HG03442 (cell line): ENCODE measurements at regions not wholly inside any gene's neighbourhood (a gene's known extent, or its start where the extent isn't known, plus 50 kb on each side); places are given as distances from the start of the nearest gene placed in this dataset.
"Not testable (repeated sequence)": the region's sequence is repeated elsewhere in the genome, so short reads cannot be mapped to it uniquely, and the experiment has no call there.

Source experiments
- ATAC-seq: cut with Tn5 transposase; IDR thresholded peaks from one replicate; pipeline ENCODE4 v1.9.1; 2021; ENCODE audit warnings: mild to moderate bottlenecking, moderate library complexity; ENCODE audit not compliant: unreplicated experiment

DNA sequence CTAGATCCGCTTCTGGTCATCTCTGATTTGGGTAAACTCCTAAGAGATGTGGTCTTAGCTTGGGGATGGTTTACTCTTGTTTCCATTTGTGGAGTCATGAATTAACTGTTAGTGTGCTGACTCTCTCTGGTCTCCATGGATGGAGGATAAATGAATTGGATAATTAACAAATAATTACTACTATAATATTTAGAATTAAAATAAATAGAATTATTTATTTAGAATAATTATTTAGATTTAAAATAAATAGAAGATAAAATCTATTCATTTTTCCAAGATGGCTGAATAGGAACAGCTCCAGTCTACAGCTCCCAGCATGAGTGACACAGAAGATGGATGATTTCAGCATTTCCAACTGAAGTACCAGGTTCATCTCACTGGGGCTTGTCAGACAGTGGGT lies 1587.4 kb upstream of the AGA start:
- no peak for ATAC-seq

DNA sequence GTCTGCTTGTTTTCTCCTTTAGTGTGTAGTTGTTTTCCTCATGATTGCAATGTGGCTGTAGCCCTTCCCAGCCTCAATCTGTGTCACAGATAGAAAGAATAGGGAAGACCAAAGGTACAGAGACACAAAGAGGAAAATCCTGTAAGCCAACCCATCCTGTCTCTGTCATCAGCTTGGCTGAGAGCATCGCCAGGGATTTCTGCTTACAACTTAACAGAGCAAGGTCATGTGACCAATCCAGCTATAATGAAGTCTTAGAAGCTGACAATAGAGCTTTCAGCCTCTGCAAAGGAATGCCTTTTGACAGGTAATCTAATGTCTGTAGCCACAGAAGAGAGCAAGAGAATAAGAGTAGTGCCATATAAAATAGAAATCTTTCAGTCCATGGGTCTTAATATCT lies 1598.0 kb upstream of the AGA start:
- no peak for ATAC-seq

DNA sequence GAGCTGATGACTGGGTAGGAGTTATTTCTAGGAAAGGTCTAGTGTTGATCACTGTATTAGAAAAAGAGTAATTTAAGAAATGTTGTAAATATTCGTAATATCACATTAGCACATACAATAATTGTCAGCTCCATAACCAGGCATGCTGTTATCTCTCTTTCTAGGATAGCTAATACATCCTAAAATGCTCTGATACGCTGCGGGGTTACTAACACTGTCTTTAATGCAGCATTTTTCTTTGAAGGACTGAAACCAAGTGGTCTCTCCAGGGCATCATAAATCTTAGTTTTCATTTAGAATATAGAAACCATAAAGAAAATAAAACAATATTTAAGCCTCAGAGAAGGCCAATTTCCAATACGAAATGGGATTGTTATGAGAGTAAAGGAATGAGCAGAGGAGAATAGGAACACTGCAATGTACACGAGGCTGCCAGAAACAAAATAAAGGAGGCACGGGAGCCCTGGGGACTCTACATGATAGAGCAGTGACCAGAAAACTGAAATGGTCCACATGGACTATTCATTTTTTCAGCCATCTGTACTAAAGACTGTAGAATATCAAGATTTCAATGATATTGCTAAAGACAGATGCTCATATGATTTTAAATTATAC lies 1606.7 kb upstream of the AGA start:
- ATAC-seq = no peak

DNA sequence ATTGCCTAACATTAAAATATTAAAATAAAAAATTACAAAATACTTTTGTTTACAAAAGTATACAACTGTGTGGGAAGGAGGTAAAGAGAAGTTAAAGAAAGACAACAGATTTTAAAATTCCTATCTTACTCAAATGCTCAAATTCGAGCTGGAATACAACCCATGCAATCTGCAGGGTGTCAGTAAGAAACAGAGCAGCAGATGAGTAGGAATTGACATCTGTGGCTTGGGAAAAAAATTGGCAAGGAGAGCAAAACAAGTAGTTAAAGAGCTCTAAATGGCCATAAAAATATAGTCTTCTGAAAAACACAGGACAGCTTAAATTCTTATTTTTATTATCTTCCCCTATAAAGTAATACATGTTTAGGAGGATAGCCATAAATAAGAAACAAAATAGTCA lies 1609.0 kb upstream of the AGA start:
- ATAC-seq = no peak

DNA sequence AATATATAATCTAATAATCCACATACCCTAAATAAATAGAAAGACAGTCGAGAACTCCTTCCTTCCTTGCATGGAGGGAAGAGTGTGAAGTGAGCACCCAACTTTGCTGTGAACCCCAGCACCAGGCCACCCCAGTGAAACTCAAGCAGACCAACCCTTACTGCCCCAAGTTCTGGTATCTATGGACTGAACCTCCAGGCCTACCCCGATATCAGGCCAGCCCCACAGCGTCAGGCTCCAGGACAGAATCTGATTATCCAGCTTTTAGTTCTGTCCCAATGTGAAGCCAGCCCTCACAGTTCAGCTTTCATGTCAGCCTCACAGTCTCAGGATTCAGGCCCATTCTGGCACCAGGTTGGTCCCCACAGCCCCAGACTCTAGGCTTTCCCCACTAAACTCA lies 1617.2 kb upstream of the AGA start:
- no peak for ATAC-seq

DNA sequence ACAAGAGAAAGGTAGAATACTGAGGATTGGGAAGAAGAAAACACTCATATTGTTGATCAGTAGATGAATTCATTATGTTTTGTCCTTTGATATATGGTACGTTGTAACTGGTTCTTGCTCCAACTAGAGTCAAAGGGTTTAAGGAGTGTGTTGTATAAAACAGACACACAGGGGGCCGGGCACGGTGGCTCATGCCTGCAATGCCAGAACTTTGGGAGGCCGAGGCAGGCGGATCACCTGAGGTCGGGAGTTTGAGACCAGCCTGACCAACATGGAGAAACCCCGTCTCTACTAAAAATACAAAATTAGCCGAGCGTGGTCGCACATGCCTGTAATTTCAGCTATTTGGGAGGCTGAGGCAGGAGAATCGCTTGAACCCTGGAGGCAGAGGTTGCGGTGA lies 1624.0 kb upstream of the AGA start:
- not testable (repeated sequence) for ATAC-seq

DNA sequence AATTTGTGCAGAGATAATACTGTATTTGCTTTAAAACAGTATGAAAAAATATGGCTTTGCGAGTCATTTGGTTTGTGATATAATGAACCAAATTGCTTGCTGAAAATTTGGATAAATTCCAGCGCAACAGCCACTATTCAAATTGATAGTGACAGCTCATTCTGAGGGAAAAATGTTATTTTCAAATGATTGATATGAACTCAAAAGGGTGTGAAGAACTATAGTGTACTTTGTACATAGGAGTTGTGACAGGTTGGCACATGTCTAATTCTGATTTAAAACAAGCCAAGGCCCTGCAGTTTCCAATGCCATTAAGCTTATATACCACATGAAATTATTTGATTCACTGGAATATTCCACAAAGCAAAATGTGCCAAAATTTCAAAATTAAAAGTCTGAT lies 1628.9 kb upstream of the AGA start:
- no peak for ATAC-seq

DNA sequence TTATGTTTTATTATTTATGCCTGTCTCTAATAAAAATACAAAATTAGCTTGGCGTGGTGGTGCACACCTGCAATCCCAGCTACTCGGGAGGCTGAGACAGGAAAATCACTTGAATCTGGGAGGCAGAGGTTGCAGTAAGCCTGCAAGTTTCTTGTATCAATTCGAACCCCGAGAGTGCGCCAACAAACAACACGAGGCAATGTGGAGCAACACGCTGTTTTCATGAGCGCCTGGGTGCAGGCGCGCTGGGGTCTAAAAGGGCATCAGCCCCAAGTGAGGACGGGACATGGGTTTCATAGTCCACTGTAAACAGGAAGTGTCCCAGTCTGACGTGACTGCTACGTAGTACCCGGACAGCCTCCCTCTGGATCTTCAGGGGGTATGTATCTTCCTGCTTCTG lies 1634.6 kb upstream of the AGA start:
- no peak for ATAC-seq

DNA sequence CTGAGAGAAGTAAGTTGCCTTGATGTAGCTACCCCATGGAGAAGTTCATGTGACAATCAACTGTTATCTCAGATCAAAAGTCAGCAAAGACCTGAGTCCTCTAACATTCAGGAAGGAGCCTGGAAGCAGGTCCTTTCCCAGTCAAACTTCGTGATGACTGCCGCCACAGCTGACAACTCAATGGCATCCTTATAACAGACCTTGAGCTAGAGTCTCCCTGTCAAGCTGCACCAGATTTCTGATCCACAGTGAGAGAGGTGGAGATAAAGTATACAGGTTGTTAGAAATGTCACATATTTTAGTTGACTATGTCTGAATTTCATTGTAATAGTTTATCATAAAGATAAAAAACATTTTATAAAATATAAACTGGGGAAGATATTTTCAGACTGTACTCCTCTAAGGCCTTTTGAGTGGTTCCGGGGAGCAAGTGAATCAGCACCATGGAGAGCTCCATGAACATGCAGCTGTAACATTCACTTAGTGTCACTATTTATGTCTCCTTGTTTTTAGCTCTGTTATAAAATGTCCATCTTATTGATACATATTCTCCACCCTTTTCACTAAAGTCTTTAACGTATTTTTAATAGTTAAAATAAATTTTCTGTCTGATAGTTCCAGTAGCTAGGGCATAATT lies 1653.5 kb upstream of the AGA start:
- no peak for ATAC-seq

DNA sequence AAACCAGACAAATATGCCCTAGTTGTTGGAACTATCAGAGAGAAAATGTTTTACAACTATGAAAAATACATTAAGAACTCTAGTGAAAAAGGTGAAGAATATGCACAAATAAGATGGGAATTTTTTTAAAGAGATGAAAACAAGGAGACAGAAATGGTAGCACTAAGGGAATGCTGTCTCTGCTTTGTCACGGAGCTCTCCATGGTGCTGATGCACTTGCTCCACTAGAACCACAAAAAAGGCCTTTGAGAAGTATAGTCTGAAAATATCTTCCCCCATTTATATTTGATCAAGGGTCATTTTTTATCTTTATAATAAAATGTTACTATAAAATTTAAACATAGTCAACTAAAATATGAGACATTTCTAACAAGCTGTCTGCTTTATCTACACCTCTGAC lies 1655.5 kb upstream of the AGA start:
- ATAC-seq = no peak

DNA sequence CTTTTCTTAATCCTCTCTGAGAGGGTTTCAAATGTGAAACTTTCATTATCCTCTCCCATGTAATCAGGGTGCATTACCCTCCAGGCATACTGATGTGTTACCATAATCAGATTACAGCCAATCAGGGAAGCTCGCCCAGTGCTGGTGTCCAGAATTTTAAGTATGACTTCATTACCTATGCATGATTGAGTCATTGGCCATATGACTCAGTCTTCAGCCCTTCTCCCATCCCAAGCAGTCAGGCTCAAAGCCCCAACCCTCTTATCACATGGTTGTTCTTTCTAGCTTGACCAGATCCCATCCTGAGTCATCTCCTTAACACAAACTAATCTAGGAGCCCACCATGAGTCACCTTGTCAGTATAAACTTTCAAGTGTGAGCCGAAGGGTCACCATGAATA lies 1668.1 kb upstream of the AGA start:
- ATAC-seq = no peak

DNA sequence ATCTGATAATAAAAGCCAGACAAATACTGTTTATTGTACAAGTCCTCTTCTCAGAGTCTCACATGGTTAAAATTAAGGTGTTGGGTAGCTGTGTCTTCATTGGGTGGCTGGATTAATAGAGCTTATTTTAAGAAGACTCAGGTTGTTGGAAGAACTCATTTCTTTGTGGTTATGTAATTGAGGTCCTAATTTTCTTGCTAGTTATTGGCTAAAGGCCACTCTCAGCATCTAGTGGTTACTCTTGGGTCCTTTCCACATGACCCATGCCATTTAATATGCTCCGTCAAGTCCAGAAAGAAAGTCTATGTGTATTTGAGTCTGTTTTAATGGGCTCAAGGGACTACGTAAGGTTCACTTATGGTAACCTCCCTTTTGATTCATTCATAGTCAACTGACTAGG lies 1668.6 kb upstream of the AGA start:
- ATAC-seq = no peak

DNA sequence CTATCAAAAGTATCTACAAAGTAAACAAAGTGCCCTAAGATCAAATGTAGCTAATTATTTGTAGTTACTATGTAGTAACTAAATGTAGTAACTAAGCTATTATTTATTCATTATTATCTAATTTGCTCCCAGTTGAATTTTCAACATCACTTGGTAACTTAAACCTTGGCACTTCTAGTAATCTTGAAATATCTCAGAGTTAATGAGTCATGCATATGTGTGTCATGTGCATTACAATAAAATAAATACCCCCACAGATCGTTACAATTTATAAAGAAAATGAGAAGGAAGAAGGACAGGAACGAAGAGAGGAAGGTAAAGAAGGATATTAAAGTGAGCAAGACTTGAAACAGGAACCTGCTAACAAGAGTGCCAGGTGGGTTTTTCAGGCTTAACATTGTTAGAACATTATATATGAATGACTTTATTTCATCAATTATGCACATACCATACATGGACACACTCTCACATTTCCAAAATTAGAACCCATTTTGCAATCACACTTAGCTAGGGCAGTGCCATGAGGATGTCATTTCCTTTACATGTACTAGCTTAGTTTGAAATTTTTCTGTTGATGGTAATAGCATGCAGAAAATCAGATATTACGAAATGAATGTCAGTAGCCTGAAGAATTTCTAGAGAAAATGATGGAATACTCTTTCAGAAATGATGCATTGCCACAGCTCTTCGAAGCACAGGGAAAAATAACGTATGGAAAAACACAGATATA lies 1670.4 kb upstream of the AGA start:
- ATAC-seq = no peak

DNA sequence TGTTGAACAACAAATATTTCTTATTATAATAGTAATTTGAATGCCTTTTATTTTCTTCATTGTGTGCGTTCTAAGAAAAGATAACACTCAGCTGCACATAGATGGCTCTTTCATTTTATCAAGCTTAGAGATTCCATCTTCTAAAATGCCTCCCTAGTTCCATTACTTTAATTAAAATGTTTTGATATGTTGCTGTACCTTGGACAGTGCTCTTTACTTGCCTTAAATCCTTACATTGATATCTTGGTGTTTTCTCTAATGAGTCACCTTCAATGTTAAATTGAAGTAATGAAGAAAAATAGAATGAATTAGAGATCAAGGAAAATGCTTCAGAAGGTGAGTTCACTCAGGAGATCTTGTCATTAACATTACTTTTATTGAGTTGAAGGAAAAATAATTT lies 1672.4 kb upstream of the AGA start:
- ATAC-seq = no peak

DNA sequence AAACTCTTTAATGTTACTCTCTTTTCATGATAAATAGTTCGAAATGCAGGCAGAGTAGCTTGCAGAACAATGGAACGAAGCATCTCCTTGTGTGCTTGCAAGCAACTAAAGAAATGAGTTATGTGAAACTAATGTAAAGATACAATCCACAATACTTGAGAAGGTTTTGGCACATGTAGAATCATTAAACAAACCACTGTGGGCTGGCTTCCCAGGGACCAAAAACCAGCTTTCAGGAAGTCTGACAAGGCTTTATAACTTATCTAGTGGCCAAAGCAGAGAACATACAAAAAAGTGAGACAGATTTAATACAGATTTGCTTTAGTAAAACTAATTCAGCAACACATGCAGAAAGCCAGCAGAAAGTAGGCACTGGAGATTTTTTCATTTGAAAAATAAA lies 1673.8 kb upstream of the AGA start:
- no peak for ATAC-seq

DNA sequence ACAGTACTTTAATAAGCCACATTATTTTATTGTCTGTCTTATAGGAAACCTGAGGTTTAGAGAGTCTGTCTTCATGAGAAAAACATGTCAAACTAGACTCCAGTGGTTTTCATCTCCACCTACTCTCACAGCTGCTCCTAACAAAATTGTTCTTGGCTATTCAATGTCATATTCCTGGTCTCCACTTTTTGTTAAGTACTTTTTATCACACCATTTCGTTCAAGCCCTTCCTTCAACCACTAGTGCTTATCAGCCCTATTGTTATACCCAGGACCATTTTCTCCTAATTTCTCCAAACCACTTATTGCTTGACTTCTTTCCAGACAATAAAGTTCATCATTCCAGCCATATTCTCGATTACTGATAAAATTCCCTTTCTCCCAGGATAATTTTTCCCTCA lies 1674.3 kb upstream of the AGA start:
- ATAC-seq = no peak

DNA sequence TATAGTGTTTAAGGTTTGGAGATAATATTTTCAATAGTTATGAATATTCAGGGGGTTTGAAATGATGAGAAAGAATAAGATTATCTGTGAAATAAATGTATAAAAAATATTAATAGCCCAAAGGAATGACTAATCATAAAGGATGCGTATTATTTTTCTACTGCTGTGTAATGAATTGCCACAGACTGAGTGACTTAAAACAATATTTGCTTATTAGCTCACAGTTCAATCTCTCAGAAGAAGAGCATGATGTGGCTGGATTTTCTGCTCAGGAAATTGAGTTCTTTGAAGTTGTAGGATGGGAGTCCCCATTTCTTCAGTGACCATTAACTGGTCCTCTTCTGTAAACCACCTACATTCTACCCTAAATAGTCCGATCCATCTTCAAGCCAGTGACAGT lies 1680.8 kb upstream of the AGA start:
- ATAC-seq = no peak

DNA sequence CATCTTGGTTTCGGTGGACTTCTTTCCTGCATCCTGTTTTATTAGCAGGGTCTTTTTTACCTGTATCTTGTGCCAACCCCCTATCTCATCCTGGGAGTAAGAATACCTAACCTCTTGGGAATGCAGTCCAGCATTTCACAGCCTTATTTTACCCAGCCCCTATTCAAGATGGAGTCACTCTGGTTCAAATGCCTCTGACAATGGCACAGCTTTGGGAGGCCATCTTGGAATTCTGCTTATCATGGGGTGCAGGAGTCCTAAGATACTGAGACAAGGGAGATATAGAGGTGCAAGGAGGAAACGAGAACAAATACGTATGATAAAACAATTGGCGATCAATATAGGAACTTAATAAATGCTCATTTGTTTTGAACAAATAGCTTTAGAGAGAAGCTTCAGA lies 1682.2 kb upstream of the AGA start:
- ATAC-seq = no peak

DNA sequence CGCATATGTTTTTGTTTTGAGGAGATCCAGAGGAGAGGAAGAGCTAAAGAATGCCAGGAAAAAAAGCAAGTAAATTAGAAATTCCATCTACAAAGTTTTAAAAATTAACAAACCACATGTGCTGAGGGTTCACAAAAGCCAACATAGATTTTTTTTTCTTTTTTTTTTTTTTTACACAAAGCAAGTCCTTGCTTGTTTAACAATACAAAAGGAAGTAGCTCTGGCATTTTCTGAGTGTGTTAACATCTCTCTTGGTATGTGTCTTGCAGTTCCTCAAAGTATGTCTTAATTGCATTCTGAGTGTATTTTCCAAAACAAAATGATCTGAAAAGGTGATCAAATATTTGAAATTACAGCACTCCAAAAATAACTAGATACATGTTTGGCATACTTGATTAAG lies 1682.7 kb upstream of the AGA start:
- ATAC-seq = no peak

DNA sequence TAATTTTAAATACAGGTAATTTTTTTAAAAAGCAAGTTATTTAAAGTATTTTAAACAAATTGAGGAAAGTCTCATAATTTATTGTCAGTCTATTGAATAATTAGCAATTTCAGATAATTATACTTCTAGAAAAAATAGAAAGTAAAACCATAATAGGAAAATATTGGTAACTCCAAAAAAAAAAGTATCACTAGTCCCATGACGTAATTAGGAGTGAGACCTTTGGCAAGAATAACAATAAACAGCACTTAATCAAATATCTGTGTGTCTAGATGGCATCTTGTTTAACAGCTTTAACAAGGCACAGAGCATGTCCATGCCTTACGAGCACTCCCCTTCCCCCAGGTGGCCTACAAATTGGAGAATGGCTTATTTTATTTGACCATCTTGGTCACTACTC lies 1683.6 kb upstream of the AGA start:
- ATAC-seq = no peak

DNA sequence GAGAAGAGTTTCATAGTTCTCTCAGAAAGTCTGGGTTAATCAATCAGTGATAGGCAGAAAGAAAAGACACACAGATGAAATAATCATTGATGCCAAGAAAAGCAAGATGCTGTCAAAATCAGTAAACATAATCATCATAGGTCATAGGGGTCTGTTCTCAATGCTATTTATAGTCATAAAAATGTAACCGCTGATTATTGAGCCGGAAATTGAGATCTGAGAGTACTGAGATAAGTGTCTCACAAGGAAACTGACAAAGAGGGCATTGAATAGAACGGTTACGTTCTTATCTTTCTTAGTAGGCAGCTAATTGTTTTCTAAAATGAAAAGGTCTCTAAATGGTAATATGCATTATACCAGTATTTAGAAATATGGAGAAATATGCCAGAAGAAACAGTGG lies 1686.1 kb upstream of the AGA start:
- no peak for ATAC-seq

DNA sequence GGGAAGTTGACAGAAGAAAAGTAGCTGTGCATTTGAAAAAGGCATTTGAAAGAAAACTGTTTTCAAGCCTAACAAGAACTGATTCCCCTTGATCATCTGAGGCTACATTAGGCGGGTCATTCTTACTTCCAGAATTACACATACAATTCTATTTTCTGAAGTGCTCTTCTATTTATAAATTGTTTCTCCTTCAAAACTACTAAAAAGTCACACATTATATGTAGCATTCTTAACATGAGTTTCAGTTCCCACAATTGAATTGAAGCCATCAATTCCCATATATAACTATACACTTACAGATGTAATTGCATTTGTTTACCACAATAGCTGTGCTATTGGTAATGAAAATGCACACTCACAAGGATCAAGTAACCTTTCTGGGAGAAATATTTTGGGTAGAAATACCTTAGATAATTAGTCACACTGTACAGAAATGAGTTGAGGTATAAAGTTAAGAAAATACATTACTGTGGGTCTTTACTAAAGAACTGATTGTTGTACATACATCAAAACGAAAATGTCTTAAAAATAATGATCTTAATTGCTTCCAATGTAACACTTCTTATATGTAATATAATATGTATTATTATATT lies 1688.0 kb upstream of the AGA start:
- no peak for ATAC-seq
